Stimulated activated CD4-positive, alpha-beta T cell treated with anti-CD3 and anti-CD28 coated beads, Interleukin-12 subunit alpha, Interleukin-12 subunit beta, amount 100 ng/mL, for 48 hours (primary cell): ENCODE measurements at regions not wholly inside any gene's neighbourhood (a gene's known extent, or its start where the extent isn't known, plus 50 kb on each side); places are given as distances from the start of the nearest gene placed in this dataset.

Experiments
- DNase-seq, 3 donors: peaks; one replicate each; pipeline ENCODE4 v3.0.0-alpha.2; 2020; ENCODE audit warnings: low read depth in 2 of 3, low spot score in 1 of 3

DNA sequence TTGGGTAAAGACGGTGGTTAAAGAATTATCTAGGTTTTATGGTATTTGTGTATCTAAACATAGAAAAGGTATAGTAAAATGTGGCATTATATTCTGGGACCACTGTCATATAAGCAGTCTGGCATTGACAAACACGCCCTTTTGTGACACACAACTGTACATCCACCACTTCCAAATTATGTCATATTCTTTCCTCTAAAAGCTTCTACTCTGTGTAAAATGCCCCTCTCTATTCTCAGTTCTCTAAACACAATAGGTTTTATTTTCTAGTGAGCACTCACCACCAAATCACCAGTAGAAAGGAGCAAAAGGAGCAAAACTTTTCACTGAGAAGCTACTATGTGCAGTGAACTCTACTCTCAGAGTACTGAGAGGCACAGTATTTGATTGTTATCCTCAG lies 88.1 kb upstream of the PIEZO2 start:
- DNase-seq = no peak

DNA sequence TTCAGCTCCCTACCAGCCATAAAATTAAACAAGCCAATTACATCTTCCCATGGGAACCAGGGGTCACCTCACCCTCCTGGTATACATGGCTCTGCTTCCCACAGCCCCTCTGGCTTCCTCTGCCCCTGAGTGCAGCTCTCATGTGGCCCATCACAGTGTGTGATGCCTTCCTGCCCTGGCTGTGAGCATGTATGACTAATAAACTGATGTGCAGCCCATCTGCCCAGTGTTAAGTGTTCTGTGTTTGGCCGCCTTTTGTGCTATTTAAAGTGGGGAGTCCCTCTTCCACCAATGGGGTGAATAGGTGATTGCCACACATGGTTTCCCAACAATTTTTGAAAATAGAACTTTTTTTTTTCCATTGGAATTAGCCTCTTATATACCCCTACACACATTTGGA lies 87.7 kb upstream of the PIEZO2 start:
- DNase-seq = no peak

DNA sequence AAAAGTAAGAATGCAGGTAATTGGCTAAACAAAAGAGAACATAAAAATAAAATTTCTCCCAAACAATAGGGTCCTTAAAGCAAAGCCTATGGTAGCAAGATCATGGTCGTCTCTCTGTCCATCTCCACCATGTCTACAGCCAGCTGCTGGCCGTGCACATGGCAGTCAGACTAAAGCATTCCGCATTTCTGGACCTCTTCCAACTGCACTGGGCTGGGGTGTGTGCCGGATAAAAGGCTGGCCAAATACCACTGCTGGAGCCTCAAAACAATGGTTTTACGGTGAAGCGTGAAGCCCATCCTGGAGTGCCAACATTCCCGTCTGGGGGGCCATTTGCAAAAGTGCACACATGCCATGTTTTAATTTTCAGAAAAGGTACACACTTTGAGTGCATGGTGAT lies 74.8 kb upstream of the PIEZO2 start:
- DNase-seq = no peak

DNA sequence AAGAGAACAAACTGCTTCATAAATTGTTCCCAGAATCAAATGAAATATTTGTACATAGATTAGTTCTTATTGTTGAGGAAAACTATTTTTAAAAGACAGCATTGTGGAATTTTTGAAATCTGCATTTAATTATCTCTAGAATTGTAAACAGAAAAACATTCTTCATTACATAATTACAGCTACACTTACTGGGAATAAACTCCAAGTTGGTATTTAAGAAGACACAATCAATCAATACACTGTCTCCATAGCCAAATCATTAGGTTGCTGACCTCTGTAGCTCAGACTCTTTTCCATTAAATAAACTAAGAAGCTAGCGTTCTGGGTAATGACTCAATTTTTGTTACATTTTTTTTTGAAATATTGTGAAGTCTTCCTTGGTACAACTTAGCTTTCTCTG lies 70.2 kb upstream of the PIEZO2 start:
- DNase-seq = no peak

DNA sequence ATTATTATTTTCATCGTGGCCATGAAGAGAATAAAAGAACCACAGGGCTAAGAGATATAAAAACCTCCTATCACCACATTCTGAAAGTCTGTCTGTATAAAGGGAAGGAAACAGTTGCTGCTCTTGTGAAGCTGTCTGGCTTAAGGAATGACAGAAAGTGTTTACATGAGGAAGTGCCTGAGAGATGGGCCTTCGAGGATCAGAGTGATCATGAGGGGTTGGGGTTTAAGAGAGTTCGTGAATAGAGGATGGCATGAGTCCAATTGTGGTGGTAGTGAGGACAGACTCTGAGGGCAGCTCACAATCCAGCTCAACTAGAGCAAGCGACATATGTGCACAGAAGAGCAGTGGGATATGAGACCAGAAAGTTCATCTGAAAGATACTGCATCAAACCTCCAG lies 65.8 kb upstream of the PIEZO2 start:
- no peak for DNase-seq

DNA sequence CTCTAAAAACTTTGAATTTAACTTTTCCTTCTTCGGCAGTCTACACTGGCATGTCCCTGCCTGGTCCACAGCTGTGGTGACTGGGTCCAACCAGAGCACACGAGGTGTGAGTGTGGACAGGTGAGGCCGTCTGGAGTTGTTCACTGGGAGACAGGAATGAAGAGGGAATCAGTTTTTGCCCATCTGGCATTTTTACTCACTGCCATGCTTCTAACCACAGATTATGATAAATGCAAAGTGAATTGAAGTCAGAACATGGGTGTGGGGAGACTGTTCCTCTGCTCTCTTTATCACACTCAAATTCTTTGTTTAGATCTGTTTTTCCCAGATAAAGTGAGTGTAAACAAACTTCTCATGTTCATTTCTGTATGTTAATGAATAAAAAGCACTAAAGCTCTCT lies 54.7 kb upstream of the PIEZO2 start:
- no peak for DNase-seq

DNA sequence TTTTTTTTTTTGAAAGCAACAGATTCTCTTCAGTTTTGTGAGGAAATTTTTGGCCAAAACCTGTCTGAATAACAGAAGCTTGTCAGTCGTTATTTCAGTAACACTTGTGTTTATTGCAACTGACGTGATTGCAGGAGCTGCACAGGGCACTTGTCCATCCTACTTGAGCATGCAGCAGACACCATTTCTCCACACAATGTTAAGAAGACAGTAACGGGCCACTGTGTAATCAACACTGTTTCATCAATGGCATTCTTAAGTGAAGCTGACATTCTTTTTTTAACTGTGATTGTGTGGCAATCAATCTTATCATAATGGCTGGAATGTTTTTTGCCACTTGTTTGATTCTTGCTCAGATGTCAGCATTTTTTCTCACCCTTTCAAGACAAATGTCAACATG lies 50.1 kb upstream of the PIEZO2 start:
- no peak for DNase-seq
